HepG2 (cell line): ENCODE measurements at regions not wholly inside any gene's neighbourhood (a gene's known extent, or its start where the extent isn't known, plus 50 kb on each side); places are given as distances from the start of the nearest gene placed in this dataset.

Experiments used
- CTCF ChIP-seq: sonication (generic); formaldehyde crosslinking; IDR thresholded peaks from 2 replicates; pipeline ENCODE4 v1.5.0; 2020; ENCODE audit warnings: mild to moderate bottlenecking, missing genetic modification reagents, moderate library complexity
- E2F1 ChIP-seq: sonication (generic); formaldehyde crosslinking; IDR thresholded peaks from 2 replicates; pipeline ENCODE4 v1.5.0; 2020; ENCODE audit warnings: missing genetic modification reagents
- FOXA1 ChIP-seq, 2 experiments: fragments of 450-650 bp in 1 of 2; sonication (generic) in 1 of 2; formaldehyde crosslinking in 1 of 2; IDR thresholded peaks; 2 replicates each; pipeline versions ENCODE4 v1.4.0 to v1.6.1; 2016 to 2020; ENCODE audit warnings: missing genetic modification reagents in 1 of 2
- FOXP1 ChIP-seq, 2 experiments: fragments of 450-650 bp in 1 of 2; IDR thresholded peaks; 2 replicates each; pipeline ENCODE4 v1.6.1; 2017 to 2018; ENCODE audit warnings: antibody characterized with exemption in 1 of 2
- PHF20 ChIP-seq: sonication (generic); formaldehyde crosslinking; IDR thresholded peaks from 2 replicates; pipeline ENCODE4 v1.5.0; 2020; ENCODE audit warnings: mild to moderate bottlenecking, missing genetic modification reagents
- POLR2A ChIP-seq, 2 experiments: IDR thresholded peaks; 2 replicates each; pipeline ENCODE4 v1.6.1; 2011; ENCODE audit warnings: low read depth in 2 of 2, low read length in 2 of 2, mild to moderate bottlenecking in 1 of 2, moderate library complexity in 1 of 2; ENCODE audit not compliant: insufficient read depth in 1 of 2
- TAF1 ChIP-seq: sonication (generic); formaldehyde crosslinking; IDR thresholded peaks from 2 replicates; pipeline ENCODE4 v1.4.0; 2020; ENCODE audit warnings: missing genetic modification reagents
- TFE3 ChIP-seq: IDR thresholded peaks from 2 replicates; pipeline ENCODE4 v1.6.1; 2016
- YY1 ChIP-seq: IDR thresholded peaks from 2 replicates; pipeline ENCODE4 v1.6.1; 2011; ENCODE audit warnings: low read length, low read depth, moderate library complexity, mild to moderate bottlenecking; ENCODE audit not compliant: insufficient read depth, insufficient replicate concordance
- ZBTB1 ChIP-seq: sonication (generic); formaldehyde crosslinking; IDR thresholded peaks from 2 replicates; pipeline ENCODE4 v1.4.0; 2020; ENCODE audit warnings: missing genetic modification reagents, borderline replicate concordance
- ZGPAT ChIP-seq: IDR thresholded peaks from 2 replicates; pipeline ENCODE4 v1.6.1; 2016; ENCODE audit warnings: mild to moderate bottlenecking
- ZNF639 ChIP-seq: conservative IDR thresholded peaks from 2 replicates; pipeline ENCODE4 v1.6.1; 2018; ENCODE audit warnings: missing genetic modification reagents
- ZNF782 ChIP-seq: sonication (generic); formaldehyde crosslinking; IDR thresholded peaks from 2 replicates; pipeline ENCODE4 v1.4.0; 2020; ENCODE audit warnings: missing genetic modification reagents, mild to moderate bottlenecking, borderline replicate concordance

- TF ChIP-seq CTCF (CRISPR knock-in tag) (no peak), FOXA1 (IDR thresholded peaks at IDR 0.05) (no peak), FOXA1 (CRISPR knock-in tag; IDR thresholded peaks at IDR 0.05) (no peak), E2F1 (CRISPR knock-in tag) (no peak), TFE3 (CRISPR knock-in tag) (no peak), FOXP1 (IDR thresholded peaks at IDR 0.05) (no peak), FOXP1 (CRISPR knock-in tag; IDR thresholded peaks at IDR 0.05) (no peak), POLR2A (IDR thresholded peaks at IDR 0.05; ENCODE audit: insufficient read depth in 1 of 2, low read depth in 2 of 2, low read length in 2 of 2) (no peak), ZGPAT (CRISPR knock-in tag) (no peak), PHF20 (no peak), YY1 (no peak), ZNF639 (no peak), TAF1 (CRISPR knock-in tag) (no peak), ZNF782 (CRISPR knock-in tag) (no peak), ZBTB1 (CRISPR knock-in tag) (no peak)
Observed at GRCh38 chr16:63717806-63718205, 1404.1 kb downstream of the CDH11 start.
